ENCODE measurements at regions not wholly inside any gene's neighbourhood (a gene's known extent, or its start where the extent isn't known, plus 50 kb on each side); places are given as distances from the start of the nearest gene placed in this dataset.

DNA sequence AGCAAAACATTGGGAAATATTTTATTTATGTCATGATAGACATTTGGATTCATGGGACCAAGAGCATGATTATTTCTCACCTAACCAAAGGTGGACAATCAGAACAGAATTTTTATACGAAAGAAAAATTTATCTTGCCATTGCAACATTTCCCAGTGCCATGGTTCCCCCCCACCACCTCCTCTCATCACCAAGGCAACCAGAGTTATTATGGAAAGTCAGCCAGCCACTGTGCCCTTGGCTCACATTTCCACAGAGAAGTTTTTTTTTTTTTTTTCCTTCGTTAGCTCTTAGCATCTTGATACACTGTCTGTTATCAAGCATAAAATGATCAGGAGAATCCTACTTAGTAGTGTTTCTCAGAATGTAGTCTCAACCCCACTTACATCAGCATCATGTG is 176.4 kb upstream of the TMTC1 start:
- TF ChIP-seq CTCF (IDR thresholded peaks at IDR 0.05; ENCODE audit: low read depth, low read length) = no peak
- no peak for TF ChIP-seq EZH2phosphoT487 (IDR thresholded peaks at IDR 0.05; ENCODE audit: low read depth)

Data from OCI-LY3 (cell line).